HEK293 (cell line): ENCODE measurements at regions not wholly inside any gene's neighbourhood (a gene's known extent, or its start where the extent isn't known, plus 50 kb on each side); places are given as distances from the start of the nearest gene placed in this dataset.
A peak's percentile ranks its signal among the peaks of the same experiment; 100 is the strongest.

Experiments used
- CTCF ChIA-PET: fragments of 350-600 bp; formaldehyde crosslinking; extraction: SDS; loops from one replicate; lab custom pipeline; 2021; ENCODE audit warnings: antibody characterized with exemption; lab: Yijun Ruan, JAX
- POLR2A ChIA-PET: fragments of 300-600 bp; formaldehyde crosslinking; extraction: SDS; loops from one replicate; lab custom pipeline; 2020; ENCODE audit warnings: antibody characterized with exemption, inconsistent platforms; lab: Yijun Ruan, JAX
- H3K27ac ChIP-seq: fragments of 200-500 bp; sonication (Bioruptor generic); 2 replicates; pipeline ENCODE4 v1.5.1; 2014; ENCODE audit warnings: low read depth, low read length, control low read depth, inconsistent platforms; ENCODE audit errors: extremely low read depth
- H3K36me3 ChIP-seq, 2 experiments: fragments of 200-500 bp in 1 of 2; sonication (Bioruptor generic) in 1 of 2; 1 replicate in 1 of 2; 2 replicates in 1 of 2; pipeline ENCODE4 v1.5.1; 2014 to 2017; ENCODE audit warnings: inconsistent platforms in 2 of 2, low read length in 2 of 2; ENCODE audit not compliant: control insufficient read depth in 2 of 2, insufficient read depth in 1 of 2
- H3K4me1 ChIP-seq: fragments of 200-500 bp; sonication (Bioruptor generic); 2 replicates; pipeline ENCODE4 v1.5.1; 2014; ENCODE audit warnings: mild to moderate bottlenecking, low read length, inconsistent platforms; ENCODE audit not compliant: control insufficient read depth, insufficient read depth
- H3K4me3 ChIP-seq: 2 replicates; pipeline ENCODE4 v1.5.1; 2011; ENCODE audit warnings: low read depth, mild to moderate bottlenecking, control low read depth, low read length, moderate library complexity
- H3K9me3 ChIP-seq: fragments of 200-500 bp; sonication (Bioruptor generic); 2 replicates; pipeline ENCODE4 v1.5.1; 2014; ENCODE audit warnings: low read depth, low read length, inconsistent platforms; ENCODE audit not compliant: control insufficient read depth, insufficient read depth
- BCL11B ChIP-seq: fragments of 450-650 bp; formaldehyde crosslinking; IDR thresholded peaks from 2 replicates; pipeline ENCODE4 v1.5.1; 2016; ENCODE audit warnings: low read depth, missing biosample characterization, missing genetic modification characterization
- BCL6B ChIP-seq: fragments of 450-650 bp; formaldehyde crosslinking; IDR thresholded peaks from 2 replicates; pipeline ENCODE4 v1.5.1; 2017; ENCODE audit warnings: missing biosample characterization, missing genetic modification characterization
- FEZF1 ChIP-seq: fragments of 450-650 bp; formaldehyde crosslinking; IDR thresholded peaks from 2 replicates; pipeline ENCODE4 v1.5.1; 2016; ENCODE audit warnings: missing biosample characterization, missing genetic modification characterization
- GFI1B ChIP-seq: fragments of 450-650 bp; formaldehyde crosslinking; IDR thresholded peaks from 2 replicates; pipeline ENCODE4 v1.5.1; 2016; ENCODE audit warnings: missing biosample characterization, missing genetic modification characterization
- HOXA7 ChIP-seq: sonication (generic); formaldehyde crosslinking; IDR thresholded peaks from 2 replicates; pipeline ENCODE4 v1.8.1; 2022; ENCODE audit warnings: missing genetic modification reagents, borderline replicate concordance
- KLF10 ChIP-seq: fragments of 450-650 bp; IDR thresholded peaks from 2 replicates; pipeline ENCODE4 v1.5.1; 2018; ENCODE audit warnings: missing biosample characterization, mild to moderate bottlenecking, missing genetic modification characterization
- KLF16 ChIP-seq: fragments of 450-650 bp; formaldehyde crosslinking; IDR thresholded peaks from 2 replicates; pipeline ENCODE4 v1.5.1; 2017; ENCODE audit warnings: missing biosample characterization, missing genetic modification characterization
- MZF1 ChIP-seq: fragments of 450-650 bp; formaldehyde crosslinking; IDR thresholded peaks from 2 replicates; pipeline ENCODE4 v1.5.1; 2017; ENCODE audit warnings: missing biosample characterization, missing genetic modification characterization, borderline replicate concordance
- OVOL3 ChIP-seq: fragments of 450-650 bp; formaldehyde crosslinking; IDR thresholded peaks from 2 replicates; pipeline ENCODE4 v1.5.1; 2016; ENCODE audit warnings: missing biosample characterization, missing genetic modification characterization
- SCRT1 ChIP-seq: fragments of 450-650 bp; formaldehyde crosslinking; IDR thresholded peaks from 2 replicates; pipeline ENCODE4 v1.5.1; 2016; ENCODE audit warnings: missing biosample characterization, missing genetic modification characterization, borderline replicate concordance
- SETDB1 ChIP-seq: IDR thresholded peaks from one replicate; pipeline ENCODE4 v1.6.1; 2017; ENCODE audit warnings: mild to moderate bottlenecking, low read length, moderate library complexity, mixed read lengths; ENCODE audit not compliant: insufficient read length
- WT1 ChIP-seq: fragments of 450-650 bp; formaldehyde crosslinking; IDR thresholded peaks from 2 replicates; pipeline ENCODE4 v1.5.1; 2016; ENCODE audit warnings: missing biosample characterization, missing genetic modification characterization
- YY2 ChIP-seq: fragments of 450-650 bp; formaldehyde crosslinking; IDR thresholded peaks from 2 replicates; pipeline ENCODE4 v1.5.1; 2016; ENCODE audit warnings: missing biosample characterization, missing genetic modification characterization
- ZBTB17 ChIP-seq: fragments of 450-650 bp; formaldehyde crosslinking; IDR thresholded peaks from 2 replicates; pipeline ENCODE4 v1.5.1; 2016; ENCODE audit warnings: missing biosample characterization, missing genetic modification characterization
- ZNF266 ChIP-seq: fragments of 450-650 bp; formaldehyde crosslinking; IDR thresholded peaks from 2 replicates; pipeline ENCODE4 v1.5.1; 2016; ENCODE audit warnings: missing biosample characterization, missing genetic modification characterization, low read depth
- ZNF521 ChIP-seq: fragments of 450-650 bp; formaldehyde crosslinking; IDR thresholded peaks from 2 replicates; pipeline ENCODE4 v1.5.1; 2017; ENCODE audit warnings: missing biosample characterization, mild to moderate bottlenecking, missing genetic modification characterization
- ZNF544 ChIP-seq: fragments of 450-650 bp; formaldehyde crosslinking; IDR thresholded peaks from 2 replicates; pipeline ENCODE4 v1.5.0; 2017; ENCODE audit warnings: missing biosample characterization, missing genetic modification characterization
- ZNF548 ChIP-seq: fragments of 450-650 bp; formaldehyde crosslinking; IDR thresholded peaks from 2 replicates; pipeline ENCODE4 v1.5.1; 2016; ENCODE audit warnings: missing biosample characterization, missing genetic modification characterization
- ZNF580 ChIP-seq: fragments of 450-650 bp; formaldehyde crosslinking; IDR thresholded peaks from 2 replicates; pipeline ENCODE4 v1.5.1; 2016; ENCODE audit warnings: missing biosample characterization, missing genetic modification characterization
- ZNF610 ChIP-seq: fragments of 450-650 bp; formaldehyde crosslinking; IDR thresholded peaks from 2 replicates; pipeline ENCODE4 v1.5.1; 2016; ENCODE audit warnings: missing biosample characterization, missing genetic modification characterization, borderline replicate concordance
- ZNF654 ChIP-seq: fragments of 450-650 bp; formaldehyde crosslinking; IDR thresholded peaks from 2 replicates; pipeline ENCODE4 v1.5.1; 2016; ENCODE audit warnings: low read depth, missing biosample characterization, missing genetic modification characterization
- ZNF660 ChIP-seq: fragments of 450-650 bp; IDR thresholded peaks from 2 replicates; pipeline ENCODE4 v1.5.1; 2018; ENCODE audit warnings: missing biosample characterization, mild to moderate bottlenecking, missing genetic modification characterization
- ZNF704 ChIP-seq: fragments of 450-650 bp; formaldehyde crosslinking; IDR thresholded peaks from 2 replicates; pipeline ENCODE4 v1.5.1; 2016; ENCODE audit warnings: missing biosample characterization, missing genetic modification characterization
- ZNF76 ChIP-seq: fragments of 450-650 bp; formaldehyde crosslinking; IDR thresholded peaks from 2 replicates; pipeline ENCODE4; 2016; ENCODE audit warnings: low read depth, missing biosample characterization, missing genetic modification characterization, borderline replicate concordance
- ZNF776 ChIP-seq: fragments of 450-650 bp; formaldehyde crosslinking; IDR thresholded peaks from 2 replicates; pipeline ENCODE4 v1.5.0; 2017; ENCODE audit warnings: missing biosample characterization, missing genetic modification characterization, borderline replicate concordance
- ZNF777 ChIP-seq: fragments of 450-650 bp; formaldehyde crosslinking; IDR thresholded peaks from 2 replicates; pipeline ENCODE4 v1.5.1; 2017; ENCODE audit warnings: missing biosample characterization, missing genetic modification characterization, borderline replicate concordance
- ZNF785 ChIP-seq: fragments of 450-650 bp; formaldehyde crosslinking; IDR thresholded peaks from 2 replicates; pipeline ENCODE4 v1.5.1; 2016; ENCODE audit warnings: missing biosample characterization, missing genetic modification characterization
- ZNF830 ChIP-seq: fragments of 450-650 bp; IDR thresholded peaks from 2 replicates; pipeline ENCODE4 v1.5.0; 2018; ENCODE audit warnings: missing biosample characterization, missing genetic modification characterization, low read depth, mild to moderate bottlenecking, moderate library complexity
- ZSCAN16 ChIP-seq: fragments of 450-650 bp; formaldehyde crosslinking; IDR thresholded peaks from 2 replicates; pipeline ENCODE4 v1.5.1; 2016; ENCODE audit warnings: missing biosample characterization, missing genetic modification characterization

GRCh38 chr6:18323935-18324705 is 59.8 kb upstream of the DEK start:
- CTCF ChIA-PET = interaction anchor here (0.6 to 12.3 kb wide), 39 partner anchors 10 to 1733 kb away, joined by 3 to 252 read pairs (median 4); no protein-coding TSS in a partner anchor
- no peaks in the 10 kb centered on the region for H3K9me3 ChIP-seq
- H3K27ac ChIP-seq = no peak overlapping the region
- no peak for TF ChIP-seq ZNF266 (tag by site-specific recombination)
- no peak for TF ChIP-seq ZBTB17
- peak; percentile 82 for TF ChIP-seq ZNF654
- TF ChIP-seq KLF16 = no peak
- peak; percentile 78; the same call in 1 of the 2 replicates for TF ChIP-seq GFI1B (tag by site-specific recombination)
- H3K4me3 ChIP-seq = no peak overlapping the region
- H3K4me1 ChIP-seq = peaks cover 4% of the 10 kb centered on the region; the same call in 1 of the 2 replicates
- H3K36me3 ChIP-seq = no peaks in the 10 kb centered on the region
- POLR2A ChIA-PET = interaction anchor here (0.5 kb wide), 1 partner anchor 207 kb away, joined by 3 read pairs; no protein-coding TSS in a partner anchor

- Histone ChIP-seq H3K4me3 (no peak overlapping the region), H3K27ac (no peak overlapping the region), H3K4me1 (no peaks in the 10 kb centered on the region), H3K36me3 (no peaks in the 10 kb centered on the region), H3K9me3 (no peaks in the 10 kb centered on the region)
- TF ChIP-seq WT1 (tag by site-specific recombination) (no peak), FEZF1 (no peak), ZNF548 (tag by site-specific recombination) (no peak), GFI1B (tag by site-specific recombination) (no peak), KLF10 (tag by site-specific recombination) (no peak), ZNF785 (tag by site-specific recombination) (no peak), ZSCAN16 (tag by site-specific recombination) (no peak), ZNF544 (no peak), OVOL3 (tag by site-specific recombination) (no peak), BCL6B (tag by site-specific recombination) (no peak), ZNF830 (tag by site-specific recombination) (no peak), SCRT1 (tag by site-specific recombination) (no peak)
- ChIA-PET POLR2A (no interaction called here), CTCF (interaction anchor here (0.8 to 3.2 kb wide), 4 partner anchors 10 to 196 kb away, joined by 3 to 30 read pairs (median 4); partner anchors contain the start of gene NHLRC1)
Observed at GRCh38 chr6:18317850-18318249, 53.5 kb upstream of the DEK start.

- Histone ChIP-seq H3K4me1 (no peaks in the 10 kb centered on the region), H3K4me3 (no peak overlapping the region), H3K27ac (no peak overlapping the region), H3K9me3 (no peaks in the 10 kb centered on the region), H3K36me3 (no peaks in the 10 kb centered on the region)
- POLR2A ChIA-PET = no interaction called here
- CTCF ChIA-PET = interaction anchor here (0.7 to 2.8 kb wide), 2 partner anchors 9 to 201 kb away, joined by 4 to 11 read pairs; no protein-coding TSS in a partner anchor
- no peak for TF ChIP-seq ZNF704 (tag by site-specific recombination)
- TF ChIP-seq ZNF76 (tag by site-specific recombination) = no peak
- no peak for TF ChIP-seq ZNF544
- TF ChIP-seq ZNF830 (tag by site-specific recombination) = no peak
- TF ChIP-seq ZNF660 = no peak
- TF ChIP-seq ZNF521 (tag by site-specific recombination) = no peak
- TF ChIP-seq ZNF610 (tag by site-specific recombination) = no peak
- TF ChIP-seq HOXA7 (CRISPR knock-in tag) = no peak
- no peak for TF ChIP-seq ZNF266 (tag by site-specific recombination)
- TF ChIP-seq SETDB1 = no peak
- TF ChIP-seq ZNF776 (tag by site-specific recombination) = no peak
- no peak for TF ChIP-seq YY2 (tag by site-specific recombination)
- TF ChIP-seq MZF1 = no peak
- TF ChIP-seq ZNF777 = no peak
- TF ChIP-seq BCL11B (tag by site-specific recombination) = no peak
- TF ChIP-seq ZNF580 (tag by site-specific recombination) = no peak
Observed at GRCh38 chr6:18314317-18314997, 50.1 kb upstream of the DEK start.
